ENCODE measurements at regions not wholly inside any gene's neighbourhood (a gene's known extent, or its start where the extent isn't known, plus 50 kb on each side); places are given as distances from the start of the nearest gene placed in this dataset.
"Not testable (repeated sequence)": the region's sequence is repeated elsewhere in the genome, so short reads cannot be mapped to it uniquely, and the experiment has no call there.

DNA sequence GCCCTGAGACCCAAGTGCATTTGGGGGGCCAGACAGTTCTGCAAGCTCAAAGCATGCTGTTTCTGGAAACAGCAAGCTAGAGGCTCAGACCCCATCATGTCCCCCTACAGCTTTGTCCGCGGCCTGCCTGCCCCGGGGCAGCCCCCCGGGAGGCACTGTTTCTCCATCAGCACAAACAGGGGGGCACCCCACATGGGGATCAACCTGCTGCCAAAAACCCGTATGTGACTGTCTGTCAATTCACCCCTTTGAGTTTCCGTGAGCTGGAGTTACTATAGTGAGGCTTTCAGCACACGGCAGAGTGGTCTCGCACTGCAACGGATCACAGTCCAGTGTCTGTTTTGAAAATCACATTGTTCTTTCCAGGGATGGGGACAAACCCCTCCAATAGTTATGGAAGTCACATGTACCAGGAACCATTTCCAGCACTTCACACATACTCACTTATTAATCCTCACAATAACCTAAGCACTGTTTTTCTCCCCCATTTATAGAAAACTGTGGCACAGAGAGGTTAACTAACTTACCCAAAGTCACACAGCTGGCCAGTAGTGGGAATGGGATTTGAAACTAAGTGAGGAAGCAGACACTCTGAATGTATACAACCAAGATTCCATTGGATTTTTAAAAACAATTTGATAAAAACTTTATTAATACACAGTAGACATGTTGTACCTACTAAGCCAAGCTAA lies 269.0 kb downstream of the C16orf95 start:
- no peaks in the 10 kb centered on the region for H3K36me3 ChIP-seq (ENCODE audit: control insufficient read depth, insufficient read depth, low read length)
- no peaks in the 10 kb centered on the region for H3K27me3 ChIP-seq (ENCODE audit: control insufficient read depth, insufficient read depth, low read length)
- no peak overlapping the region for H3K4me3 ChIP-seq (ENCODE audit: low read length)
- no peak overlapping the region for H3K27ac ChIP-seq (ENCODE audit: low read length)
- no peaks in the 10 kb centered on the region for H3K9me3 ChIP-seq (ENCODE audit: control insufficient read depth, insufficient read depth, low read length)
- H3K4me1 ChIP-seq (ENCODE audit: control insufficient read depth, insufficient read depth, low read length), result 0 out of 2 replicates have a peak, but pooled peaks cover 1% of the 10 kb centered on the region
- no CpG with 5 or more reads among the region's 9 CpGs for WGBS (ENCODE audit: insufficient coverage, insufficient read length)
- no peak for DNase-seq (ENCODE audit: low read depth, low spot score)

- no CpG with 5 or more reads among the region's 8 CpGs for WGBS (ENCODE audit: insufficient coverage, insufficient read length)
- no peak overlapping the region for H3K27ac ChIP-seq (ENCODE audit: low read length)
- no peaks in the 10 kb centered on the region for H3K9me3 ChIP-seq (ENCODE audit: control insufficient read depth, insufficient read depth, low read length)
- H3K36me3 ChIP-seq (ENCODE audit: control insufficient read depth, insufficient read depth, low read length), result no peaks in the 10 kb centered on the region
- H3K27me3 ChIP-seq (ENCODE audit: control insufficient read depth, insufficient read depth, low read length), result no peaks in the 10 kb centered on the region
- 0 out of 2 replicates have a peak, but pooled peaks cover 3% of the 10 kb centered on the region for H3K4me1 ChIP-seq (ENCODE audit: control insufficient read depth, insufficient read depth, low read length)
- H3K4me3 ChIP-seq (ENCODE audit: low read length), result no peak overlapping the region
- no peak for DNase-seq (ENCODE audit: low read depth, low spot score)
These were observed 268.5 kb downstream of the C16orf95 start for GRCh38 chr16:87048730-87049115.

DNA sequence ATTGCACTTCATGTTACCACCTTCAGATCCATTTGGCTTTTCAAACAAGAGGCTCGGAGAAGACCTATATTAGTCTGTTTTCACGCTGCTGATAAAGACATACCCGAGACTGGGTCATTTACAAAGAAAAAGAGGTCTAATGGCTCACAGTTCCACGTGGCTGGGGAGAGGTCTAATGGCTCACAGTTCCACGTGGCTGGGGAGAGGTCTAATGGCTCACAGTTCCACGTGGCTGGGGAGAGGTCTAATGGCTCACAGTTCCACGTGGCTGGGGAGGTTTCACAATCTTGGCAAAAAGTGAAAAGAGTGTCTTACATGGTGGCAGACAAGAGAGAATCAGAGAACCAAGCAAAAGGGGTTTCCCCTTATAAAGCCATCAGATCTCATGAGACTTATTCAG lies 268.0 kb downstream of the C16orf95 start:
- H3K27ac ChIP-seq (ENCODE audit: low read length); H3K36me3 ChIP-seq (ENCODE audit: control insufficient read depth, insufficient read depth, low read length); H3K9me3 ChIP-seq (ENCODE audit: control insufficient read depth, insufficient read depth, low read length); DNase-seq (ENCODE audit: low read depth, low spot score); H3K27me3 ChIP-seq (ENCODE audit: control insufficient read depth, insufficient read depth, low read length); H3K4me3 ChIP-seq (ENCODE audit: low read length); H3K4me1 ChIP-seq (ENCODE audit: control insufficient read depth, insufficient read depth, low read length): not testable (repeated sequence)
- no CpG with 5 or more reads among the region's 7 CpGs for WGBS (ENCODE audit: insufficient coverage, insufficient read length)

DNA sequence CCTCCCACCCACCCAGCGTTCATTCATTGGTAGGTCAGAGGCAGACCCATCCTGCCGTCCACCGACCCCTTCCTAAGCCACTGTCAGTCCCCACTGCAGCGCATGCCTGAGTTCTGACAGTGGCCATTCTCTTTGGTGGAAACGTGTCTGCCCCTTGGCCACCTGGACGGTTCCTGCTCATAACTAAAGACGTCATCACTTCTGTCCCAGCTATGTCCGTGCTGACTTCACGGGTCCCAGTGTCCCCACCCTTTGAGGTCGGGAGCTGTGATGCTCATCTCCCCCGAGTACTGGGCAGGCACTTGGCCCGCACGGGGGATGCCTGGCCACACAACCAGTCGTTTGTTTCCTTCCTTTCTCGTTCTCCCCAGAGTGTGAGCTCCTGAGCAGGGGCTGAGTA lies 267.1 kb downstream of the C16orf95 start:
- H3K4me1 ChIP-seq (ENCODE audit: control insufficient read depth, insufficient read depth, low read length), result 0 out of 2 replicates have a peak, but pooled peaks cover 3% of the 10 kb centered on the region
- H3K4me3 ChIP-seq (ENCODE audit: low read length), result no peak overlapping the region
- no peaks in the 10 kb centered on the region for H3K9me3 ChIP-seq (ENCODE audit: control insufficient read depth, insufficient read depth, low read length)
- H3K27me3 ChIP-seq (ENCODE audit: control insufficient read depth, insufficient read depth, low read length), result no peaks in the 10 kb centered on the region
- no peak overlapping the region for H3K27ac ChIP-seq (ENCODE audit: low read length)
- no peaks in the 10 kb centered on the region for H3K36me3 ChIP-seq (ENCODE audit: control insufficient read depth, insufficient read depth, low read length)
- DNase-seq (ENCODE audit: low read depth, low spot score), result no peak
- WGBS (ENCODE audit: insufficient coverage, insufficient read length), result no CpG with 5 or more reads among the region's 15 CpGs

GRCh38 chr16:87051526-87052320 lies 265.5 kb downstream of the C16orf95 start:
- no peak for DNase-seq (ENCODE audit: low read depth, low spot score)
- no peaks in the 10 kb centered on the region for H3K9me3 ChIP-seq (ENCODE audit: control insufficient read depth, insufficient read depth, low read length)
- H3K4me1 ChIP-seq (ENCODE audit: control insufficient read depth, insufficient read depth, low read length), result 0 out of 2 replicates have a peak, but pooled peaks cover 3% of the 10 kb centered on the region
- no peak overlapping the region for H3K4me3 ChIP-seq (ENCODE audit: low read length)
- no peak overlapping the region for H3K27ac ChIP-seq (ENCODE audit: low read length)
- H3K36me3 ChIP-seq (ENCODE audit: control insufficient read depth, insufficient read depth, low read length), result no peaks in the 10 kb centered on the region
- WGBS (ENCODE audit: insufficient coverage, insufficient read length), result no CpG with 5 or more reads among the region's 18 CpGs
- H3K27me3 ChIP-seq (ENCODE audit: control insufficient read depth, insufficient read depth, low read length), result no peaks in the 10 kb centered on the region

DNA sequence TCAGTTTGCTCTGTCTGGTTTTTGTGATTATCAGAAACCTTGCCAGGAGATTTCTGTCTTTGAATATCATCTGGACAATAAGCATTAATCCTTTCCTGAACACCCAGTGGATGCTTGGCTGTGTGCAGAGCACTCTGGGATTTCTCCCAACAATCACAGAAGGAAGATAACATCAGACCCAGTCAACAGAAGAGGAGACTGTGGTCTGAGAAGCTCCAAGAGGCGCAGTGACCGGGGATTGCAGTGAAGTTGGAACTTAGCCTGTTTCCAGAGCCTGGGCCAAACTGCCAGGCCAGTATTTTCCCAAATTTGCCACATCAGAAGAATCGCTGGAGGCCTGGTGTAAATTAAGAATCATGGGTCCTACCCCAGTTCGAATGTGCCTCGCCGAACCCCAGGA lies 264.7 kb downstream of the C16orf95 start:
- DNase-seq (ENCODE audit: low read depth, low spot score), result no peak
- Histone ChIP-seq H3K4me1 (ENCODE audit: control insufficient read depth, insufficient read depth, low read length) (0 out of 2 replicates have a peak, but pooled peaks cover 3% of the 10 kb centered on the region), H3K27me3 (ENCODE audit: control insufficient read depth, insufficient read depth, low read length) (no peaks in the 10 kb centered on the region), H3K36me3 (ENCODE audit: control insufficient read depth, insufficient read depth, low read length) (no peaks in the 10 kb centered on the region), H3K27ac (ENCODE audit: low read length) (no peak overlapping the region), H3K4me3 (ENCODE audit: low read length) (no peak overlapping the region), H3K9me3 (ENCODE audit: control insufficient read depth, insufficient read depth, low read length) (no peaks in the 10 kb centered on the region)
- no CpG with 5 or more reads among the region's 6 CpGs for WGBS (ENCODE audit: insufficient coverage, insufficient read length)

DNA sequence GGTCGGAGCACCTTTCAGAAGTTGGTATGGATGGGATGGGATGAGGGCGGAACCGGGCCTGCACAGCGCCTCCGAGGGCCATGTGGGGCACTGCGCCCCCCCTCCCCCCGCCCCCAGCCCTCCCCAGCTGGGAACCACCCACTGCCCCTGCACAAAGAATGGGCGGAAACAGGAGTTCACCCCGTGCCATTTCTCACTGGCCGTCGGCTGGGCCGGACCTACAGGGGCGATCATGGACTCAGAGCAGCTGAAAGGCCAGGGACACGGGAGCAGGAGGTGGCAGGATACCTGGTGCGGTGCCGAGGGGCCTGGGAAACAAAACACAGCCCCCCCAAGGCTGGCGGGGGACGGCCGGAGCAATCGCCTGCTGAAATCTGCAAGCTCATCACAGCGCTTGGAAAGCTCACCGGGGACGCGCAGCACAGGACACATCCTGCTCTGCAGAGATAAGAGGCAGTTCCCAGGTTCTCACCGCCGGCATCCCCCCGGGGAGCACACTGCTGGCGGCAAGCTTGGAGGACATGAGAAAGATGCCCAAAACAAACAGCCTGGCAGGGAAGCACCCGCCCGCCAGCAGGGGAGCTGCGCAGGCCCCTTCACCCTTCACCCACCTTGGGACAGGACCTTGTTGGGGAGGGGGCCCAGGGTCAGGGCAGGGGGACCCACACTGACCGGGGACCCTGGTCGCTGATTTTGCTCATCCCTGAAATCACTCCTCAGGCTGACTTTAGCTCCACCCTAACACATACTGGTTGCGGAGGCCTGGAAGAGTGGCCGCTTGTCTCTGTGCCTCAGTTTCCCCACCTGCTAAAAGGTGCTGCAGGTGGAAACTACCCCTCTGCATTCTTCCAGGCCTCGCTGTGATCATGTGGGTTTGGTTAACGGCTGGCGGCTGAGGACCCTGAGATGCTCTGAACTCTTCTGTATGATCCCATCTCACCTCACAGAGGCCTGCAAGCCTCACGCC lies 263.9 kb downstream of the C16orf95 start:
- no peak overlapping the region for H3K4me3 ChIP-seq (ENCODE audit: low read length)
- H3K9me3 ChIP-seq (ENCODE audit: control insufficient read depth, insufficient read depth, low read length), result no peaks in the 10 kb centered on the region
- H3K27me3 ChIP-seq (ENCODE audit: control insufficient read depth, insufficient read depth, low read length), result no peaks in the 10 kb centered on the region
- no peak for DNase-seq (ENCODE audit: low read depth, low spot score)
- H3K27ac ChIP-seq (ENCODE audit: low read length), result no peak overlapping the region
- WGBS (ENCODE audit: insufficient coverage, insufficient read length), result no CpG with 5 or more reads among the region's 39 CpGs
- H3K4me1 ChIP-seq (ENCODE audit: control insufficient read depth, insufficient read depth, low read length), result 0 out of 2 replicates have a peak, but pooled peaks cover 2% of the 10 kb centered on the region
- no peaks in the 10 kb centered on the region for H3K36me3 ChIP-seq (ENCODE audit: control insufficient read depth, insufficient read depth, low read length)

DNA sequence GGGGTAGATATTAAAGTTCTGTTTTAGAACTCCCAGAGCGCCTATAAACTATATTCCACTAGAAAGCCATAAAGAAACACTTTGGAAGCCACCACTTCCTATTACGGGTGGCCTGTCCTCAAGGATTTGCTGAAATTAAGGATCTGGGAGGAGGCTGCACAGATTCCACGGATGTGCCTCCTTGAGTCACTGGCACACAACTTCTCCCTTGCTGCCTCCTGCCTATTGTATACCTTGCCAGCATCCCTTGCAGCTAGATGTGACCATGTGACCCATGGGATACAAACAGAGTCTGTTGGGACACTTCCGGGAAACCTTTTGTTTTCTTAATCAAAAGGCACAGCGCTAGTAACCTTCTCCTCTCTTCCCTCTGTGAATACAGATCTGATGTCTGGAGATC lies 263.0 kb downstream of the C16orf95 start:
- Histone ChIP-seq H3K9me3 (ENCODE audit: control insufficient read depth, insufficient read depth, low read length) (no peaks in the 10 kb centered on the region), H3K36me3 (ENCODE audit: control insufficient read depth, insufficient read depth, low read length) (no peaks in the 10 kb centered on the region), H3K27me3 (ENCODE audit: control insufficient read depth, insufficient read depth, low read length) (no peaks in the 10 kb centered on the region), H3K27ac (ENCODE audit: low read length) (no peak overlapping the region), H3K4me1 (ENCODE audit: control insufficient read depth, insufficient read depth, low read length) (0 out of 2 replicates have a peak, but pooled peaks cover 2% of the 10 kb centered on the region), H3K4me3 (ENCODE audit: low read length) (no peak overlapping the region)
- WGBS (ENCODE audit: insufficient coverage, insufficient read length), result no CpG with 5 or more reads among the region's 5 CpGs
- DNase-seq (ENCODE audit: low read depth, low spot score), result no peak

GRCh38 chr16:87054856-87055255 lies 262.3 kb downstream of the C16orf95 start:
- Histone ChIP-seq H3K36me3 (ENCODE audit: control insufficient read depth, insufficient read depth, low read length) (no peaks in the 10 kb centered on the region), H3K4me3 (ENCODE audit: low read length) (no peak overlapping the region), H3K27me3 (ENCODE audit: control insufficient read depth, insufficient read depth, low read length) (no peaks in the 10 kb centered on the region), H3K27ac (ENCODE audit: low read length) (no peak overlapping the region), H3K4me1 (ENCODE audit: control insufficient read depth, insufficient read depth, low read length) (0 out of 2 replicates have a peak, but pooled peaks cover 2% of the 10 kb centered on the region), H3K9me3 (ENCODE audit: control insufficient read depth, insufficient read depth, low read length) (no peaks in the 10 kb centered on the region)
- DNase-seq (ENCODE audit: low read depth, low spot score), result no peak
- no CpG with 5 or more reads among the region's 4 CpGs for WGBS (ENCODE audit: insufficient coverage, insufficient read length)

DNA sequence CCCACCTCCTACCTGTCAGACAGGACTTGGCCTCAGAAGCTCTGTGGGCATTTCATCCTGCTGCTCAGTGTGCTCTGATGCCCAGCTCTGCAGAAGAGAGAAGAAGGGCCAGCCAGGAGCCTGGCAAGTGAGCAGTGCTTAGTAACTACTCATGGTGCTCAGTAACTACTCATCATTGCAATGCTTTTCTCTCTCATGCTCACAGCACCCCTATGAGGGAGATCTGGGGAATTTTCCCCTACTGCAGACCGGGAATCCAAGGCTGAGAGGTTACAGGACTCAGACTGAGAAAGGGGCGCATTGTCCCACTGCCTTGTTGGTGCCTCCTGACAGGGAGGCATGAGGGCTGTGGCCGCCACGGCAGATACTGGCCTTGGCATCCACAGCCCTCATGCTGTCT lies 261.1 kb downstream of the C16orf95 start:
- Histone ChIP-seq H3K4me3 (ENCODE audit: low read length) (no peak overlapping the region), H3K27me3 (ENCODE audit: control insufficient read depth, insufficient read depth, low read length) (no peaks in the 10 kb centered on the region), H3K27ac (ENCODE audit: low read length) (no peak overlapping the region), H3K4me1 (ENCODE audit: control insufficient read depth, insufficient read depth, low read length) (0 out of 2 replicates have a peak, but pooled peaks cover 2% of the 10 kb centered on the region), H3K36me3 (ENCODE audit: control insufficient read depth, insufficient read depth, low read length) (no peaks in the 10 kb centered on the region), H3K9me3 (ENCODE audit: control insufficient read depth, insufficient read depth, low read length) (no peaks in the 10 kb centered on the region)
- no CpG with 5 or more reads among the region's 4 CpGs for WGBS (ENCODE audit: insufficient coverage, insufficient read length)
- no peak for DNase-seq (ENCODE audit: low read depth, low spot score)

All from iPS DF 6.9 (cell line).